GM12878 (cell line): ENCODE measurements at regions not wholly inside any gene's neighbourhood (a gene's known extent, or its start where the extent isn't known, plus 50 kb on each side); places are given as distances from the start of the nearest gene placed in this dataset.

Source experiments
- ATAC-seq: fragments of 200-7000 bp; cut with Tn5 transposase; 3 replicates; pipeline ENCODE4 v1.9.1; 2020; ENCODE audit warnings: mild to moderate bottlenecking, moderate library complexity
- BruUV-seq: library from RNA; stranded (reverse); fragments of 400-500 nt; replicated peaks from 2 replicates; lab custom pipeline; 2021; lab: Mats Ljungman, UMichigan
- CTCF ChIA-PET: fragments of 300-600 bp; sonication (Branson Sonifier 250); formaldehyde crosslinking; extraction: SDS; loops from one replicate; lab custom pipeline; 2021; ENCODE audit warnings: inconsistent platforms; lab: Yijun Ruan, JAX
- POLR2A ChIA-PET: fragments of 350-600 bp; formaldehyde crosslinking; extraction: SDS; loops from one replicate; lab custom pipeline; 2021; ENCODE audit warnings: inconsistent platforms; lab: Charles Lee
- RAD21 ChIA-PET: fragments of 300-600 bp; sonication (Branson Sonifier 250); formaldehyde crosslinking; loops from one replicate; lab custom pipeline; 2023; ENCODE audit warnings: antibody characterized with exemption; ENCODE audit not compliant: unreplicated experiment; lab: Charles Lee
- SMC1A ChIA-PET: fragments of 300-600 bp; sonication (Branson Sonifier 250); formaldehyde crosslinking; loops from one replicate; lab custom pipeline; 2023; ENCODE audit not compliant: unreplicated experiment, uncharacterized antibody; lab: Charles Lee
- DNase-seq: peaks from one replicate; pipeline ENCODE4 v3.0.0-alpha.2; 2011; ENCODE audit warnings: low read depth, low spot score
- FAIRE-seq: peaks from 3 replicates; lab custom pipeline; 2011; peaks lifted over from hg19 to GRCh38; lab: Jason Lieb, UNC
- H2AFZ ChIP-seq: 2 replicates; pipeline ENCODE4 v1.6.0; 2011; ENCODE audit warnings: low read depth, low read length, control low read depth; ENCODE audit not compliant: control insufficient read depth
- H3K27ac ChIP-seq: 2 replicates; pipeline ENCODE4 v1.5.1; 2011; ENCODE audit warnings: control low read depth; ENCODE audit not compliant: control insufficient read depth, insufficient read depth
- H3K27me3 ChIP-seq, 2 experiments: replicated peaks in 1 of 2; 2 replicates each; pipeline versions ENCODE4 v1.6.0 to v1.6.1; 2011; ENCODE audit warnings: low read length in 1 of 2; ENCODE audit not compliant: control insufficient read depth in 2 of 2, insufficient read depth in 2 of 2
- H3K36me3 ChIP-seq, 2 experiments: 2 replicates each; pipeline ENCODE4 v1.5.1; 2011; ENCODE audit warnings: low read length in 1 of 2; ENCODE audit not compliant: control insufficient read depth in 2 of 2, insufficient read depth in 2 of 2
- H3K4me1 ChIP-seq: 2 replicates; pipeline ENCODE4 v1.6.1; 2011; ENCODE audit warnings: mild to moderate bottlenecking, low read length, moderate library complexity, mixed read lengths; ENCODE audit not compliant: control insufficient read depth, insufficient read depth
- H3K4me2 ChIP-seq: 2 replicates; pipeline ENCODE4 v1.6.0; 2011; ENCODE audit warnings: control low read depth; ENCODE audit not compliant: control insufficient read depth, insufficient read depth
- H3K4me3 ChIP-seq: fragments of 200-600 bp; sonication (generic); 2 replicates; pipeline ENCODE4 v1.5.1; 2016
- H3K79me2 ChIP-seq: 2 replicates; pipeline ENCODE4 v1.6.0; 2011; ENCODE audit warnings: low read length; ENCODE audit not compliant: control insufficient read depth, insufficient read depth
- H3K9ac ChIP-seq: 2 replicates; pipeline ENCODE4 v1.8.0; 2011; ENCODE audit warnings: low read length, control low read depth, mixed read lengths; ENCODE audit not compliant: control insufficient read depth, insufficient read depth
- H3K9me3 ChIP-seq: replicated peaks from 3 replicates; pipeline ENCODE4 v1.5.1; 2011; ENCODE audit warnings: mild to moderate bottlenecking, low read length; ENCODE audit not compliant: control insufficient read depth, insufficient read depth
- H4K20me1 ChIP-seq: 2 replicates; pipeline ENCODE4 v1.6.0; 2011; ENCODE audit not compliant: control insufficient read depth, insufficient read depth
- ASH2L ChIP-seq: fragments of 300-600, 200-600 bp; sonication (generic); IDR thresholded peaks from 2 replicates; pipeline ENCODE4 v1.6.1; 2017; ENCODE audit warnings: low read depth, mild to moderate bottlenecking, borderline replicate concordance
- CHD2 ChIP-seq: IDR thresholded peaks from 2 replicates; pipeline ENCODE4 v1.6.1; 2011; ENCODE audit warnings: low read depth, low read length, improper control_type of control experiment, borderline replicate concordance
- EGR1 ChIP-seq, 2 experiments: IDR thresholded peaks; 1 replicate in 1 of 2; 2 replicates in 1 of 2; pipeline ENCODE4 v1.6.1; 2011 to 2012; ENCODE audit warnings: low read depth in 2 of 2, low read length in 2 of 2, borderline replicate concordance in 1 of 2, mild to moderate bottlenecking in 1 of 2, moderate library complexity in 1 of 2
- EZH2 ChIP-seq: IDR thresholded peaks from 2 replicates; pipeline ENCODE4 v1.6.1; 2012; ENCODE audit warnings: low read depth, mild to moderate bottlenecking, control low read depth, inconsistent platforms, low read length, borderline replicate concordance; ENCODE audit not compliant: control insufficient read depth
- NFXL1 ChIP-seq: fragments of 450-650 bp; IDR thresholded peaks from 2 replicates; pipeline ENCODE4 v1.6.1; 2017; ENCODE audit warnings: antibody characterized with exemption, mild to moderate bottlenecking, borderline replicate concordance
- NR2F1 ChIP-seq: fragments of 450-650 bp; conservative IDR thresholded peaks from 2 replicates; pipeline ENCODE4 v1.6.1; 2017; ENCODE audit warnings: mild to moderate bottlenecking
- PAX5 ChIP-seq: IDR thresholded peaks from 2 replicates; pipeline ENCODE4 v1.6.1; 2011; ENCODE audit warnings: low read depth, low read length, borderline replicate concordance
- POU2F2 ChIP-seq: IDR thresholded peaks from 3 replicates; pipeline ENCODE4 v1.6.1; 2011; ENCODE audit warnings: low read depth, mild to moderate bottlenecking, low read length, borderline replicate concordance
- RCOR1 ChIP-seq: conservative IDR thresholded peaks from 2 replicates; pipeline ENCODE4 v1.6.1; 2012; ENCODE audit warnings: low read depth, low read length, improper control_type of control experiment
- TARDBP ChIP-seq: IDR thresholded peaks from 2 replicates; pipeline ENCODE4 v1.6.1; 2016; ENCODE audit warnings: borderline replicate concordance
- YBX1 ChIP-seq: fragments of 450-650 bp; IDR thresholded peaks from 2 replicates; pipeline ENCODE4 v1.6.1; 2016; ENCODE audit warnings: antibody characterized with exemption
- ZNF384 ChIP-seq: IDR thresholded peaks from 2 replicates; pipeline ENCODE4 v1.6.1; 2012; ENCODE audit warnings: low read depth, mild to moderate bottlenecking, low read length, improper control_type of control experiment, borderline replicate concordance
- in situ Hi-C: fragments of 300-500 bp; cut with MboI; formaldehyde crosslinking; loops from 9 replicates; pipeline ENCODE4 v1.14.3; 2018; ENCODE audit warnings: mixed read lengths
- intact Hi-C: fragments of 100-400 bp; cut with micrococcal nuclease; formaldehyde crosslinking; loops from one replicate; pipeline ENCODE4 v1.14.2; 2022; ENCODE audit not compliant: unreplicated experiment
- TF ChIP-seq, protein P1 (sequence below): IDR thresholded peaks from 2 replicates; pipeline ENCODE4 v1.6.1; 2012; ENCODE audit warnings: low read depth, low read length, improper control_type of control experiment
- TF ChIP-seq, protein P2 (sequence below): fragments of 450-650 bp; IDR thresholded peaks from 2 replicates; pipeline ENCODE4 v1.6.1; 2017; ENCODE audit warnings: antibody characterized with exemption, mild to moderate bottlenecking, moderate library complexity
- TF ChIP-seq, protein P3 (sequence below): fragments of 450-650 bp; IDR thresholded peaks from 2 replicates; pipeline ENCODE4 v1.6.1; 2016; ENCODE audit warnings: mild to moderate bottlenecking
- TF ChIP-seq, protein P4 (sequence below): fragments of 450-650 bp; IDR thresholded peaks from 2 replicates; pipeline ENCODE4 v1.6.1; 2016; ENCODE audit warnings: mild to moderate bottlenecking, moderate library complexity, borderline replicate concordance

DNA sequence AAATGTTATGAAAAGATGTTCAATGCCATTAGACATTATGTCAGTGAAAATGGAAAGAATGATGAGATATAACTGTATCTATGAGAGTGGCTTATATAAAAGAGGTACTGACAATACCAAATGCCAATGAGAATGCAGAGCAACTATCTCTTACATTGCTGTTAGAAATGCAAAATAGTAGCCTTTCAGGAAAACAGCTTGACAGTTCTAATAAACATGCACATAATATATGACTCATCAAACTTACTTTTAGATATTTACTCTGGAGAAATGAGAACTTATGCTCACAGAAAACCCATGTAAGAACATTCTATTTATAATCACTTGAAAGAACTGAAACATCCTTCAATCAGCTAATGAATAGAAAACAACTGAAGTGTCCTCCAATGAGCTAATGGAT, 996.7 kb upstream of the ADGRL4 start:
- ATAC-seq: no peak

More for the DNA sequence above, 996.7 kb upstream of the ADGRL4 start:
- H3K36me3 ChIP-seq: no peaks in the 10 kb centered on the region
- no peaks in the 10 kb centered on the region for H3K4me1 ChIP-seq
- no peaks in the 10 kb centered on the region for H3K27me3 ChIP-seq
- POLR2A ChIA-PET: no interaction called here
- RAD21 ChIA-PET: no interaction called here
- no peaks in the 10 kb centered on the region for H3K9me3 ChIP-seq
- H3K79me2 ChIP-seq: no peaks in the 10 kb centered on the region
- no peak overlapping the region for H3K4me2 ChIP-seq
- no peaks in the 10 kb centered on the region for H4K20me1 ChIP-seq
- H3K9ac ChIP-seq: no peak overlapping the region
- CTCF ChIA-PET: no interaction called here
- H3K27ac ChIP-seq: no peak overlapping the region
- in situ Hi-C loops: no loop called here
- no peak overlapping the region for H3K4me3 ChIP-seq
- no peak overlapping the region for H2AFZ ChIP-seq
- no TSS peak for BruUV-seq
- SMC1A ChIA-PET: interaction anchor here (1.2 kb wide), 1 partner anchor 8 kb away, joined by 3 read pairs; no protein-coding TSS in a partner anchor
- TF ChIP-seq POU2F2 (no peak), NFXL1 (no peak), CHD2 (no peak), EGR1 (IDR thresholded peaks at IDR 0.05; ENCODE audit: borderline replicate concordance in 1 of 2, low read depth in 2 of 2, low read length in 2 of 2) (no peak), NR2F1 (no peak), TARDBP (no peak), EZH2 (no peak), PAX5 (no peak), RCOR1 (no peak), YBX1 (no peak), ZNF384 (no peak), ASH2L (no peak)
- TF ChIP-seq, protein P1, sequence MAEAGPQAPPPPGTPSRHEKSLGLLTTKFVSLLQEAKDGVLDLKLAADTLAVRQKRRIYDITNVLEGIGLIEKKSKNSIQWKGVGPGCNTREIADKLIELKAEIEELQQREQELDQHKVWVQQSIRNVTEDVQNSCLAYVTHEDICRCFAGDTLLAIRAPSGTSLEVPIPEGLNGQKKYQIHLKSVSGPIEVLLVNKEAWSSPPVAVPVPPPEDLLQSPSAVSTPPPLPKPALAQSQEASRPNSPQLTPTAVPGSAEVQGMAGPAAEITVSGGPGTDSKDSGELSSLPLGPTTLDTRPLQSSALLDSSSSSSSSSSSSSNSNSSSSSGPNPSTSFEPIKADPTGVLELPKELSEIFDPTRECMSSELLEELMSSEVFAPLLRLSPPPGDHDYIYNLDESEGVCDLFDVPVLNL: no peak
- TF ChIP-seq, protein P2, sequence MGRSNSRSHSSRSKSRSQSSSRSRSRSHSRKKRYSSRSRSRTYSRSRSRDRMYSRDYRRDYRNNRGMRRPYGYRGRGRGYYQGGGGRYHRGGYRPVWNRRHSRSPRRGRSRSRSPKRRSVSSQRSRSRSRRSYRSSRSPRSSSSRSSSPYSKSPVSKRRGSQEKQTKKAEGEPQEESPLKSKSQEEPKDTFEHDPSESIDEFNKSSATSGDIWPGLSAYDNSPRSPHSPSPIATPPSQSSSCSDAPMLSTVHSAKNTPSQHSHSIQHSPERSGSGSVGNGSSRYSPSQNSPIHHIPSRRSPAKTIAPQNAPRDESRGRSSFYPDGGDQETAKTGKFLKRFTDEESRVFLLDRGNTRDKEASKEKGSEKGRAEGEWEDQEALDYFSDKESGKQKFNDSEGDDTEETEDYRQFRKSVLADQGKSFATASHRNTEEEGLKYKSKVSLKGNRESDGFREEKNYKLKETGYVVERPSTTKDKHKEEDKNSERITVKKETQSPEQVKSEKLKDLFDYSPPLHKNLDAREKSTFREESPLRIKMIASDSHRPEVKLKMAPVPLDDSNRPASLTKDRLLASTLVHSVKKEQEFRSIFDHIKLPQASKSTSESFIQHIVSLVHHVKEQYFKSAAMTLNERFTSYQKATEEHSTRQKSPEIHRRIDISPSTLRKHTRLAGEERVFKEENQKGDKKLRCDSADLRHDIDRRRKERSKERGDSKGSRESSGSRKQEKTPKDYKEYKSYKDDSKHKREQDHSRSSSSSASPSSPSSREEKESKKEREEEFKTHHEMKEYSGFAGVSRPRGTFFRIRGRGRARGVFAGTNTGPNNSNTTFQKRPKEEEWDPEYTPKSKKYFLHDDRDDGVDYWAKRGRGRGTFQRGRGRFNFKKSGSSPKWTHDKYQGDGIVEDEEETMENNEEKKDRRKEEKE: no peak
- TF ChIP-seq, protein P3, sequence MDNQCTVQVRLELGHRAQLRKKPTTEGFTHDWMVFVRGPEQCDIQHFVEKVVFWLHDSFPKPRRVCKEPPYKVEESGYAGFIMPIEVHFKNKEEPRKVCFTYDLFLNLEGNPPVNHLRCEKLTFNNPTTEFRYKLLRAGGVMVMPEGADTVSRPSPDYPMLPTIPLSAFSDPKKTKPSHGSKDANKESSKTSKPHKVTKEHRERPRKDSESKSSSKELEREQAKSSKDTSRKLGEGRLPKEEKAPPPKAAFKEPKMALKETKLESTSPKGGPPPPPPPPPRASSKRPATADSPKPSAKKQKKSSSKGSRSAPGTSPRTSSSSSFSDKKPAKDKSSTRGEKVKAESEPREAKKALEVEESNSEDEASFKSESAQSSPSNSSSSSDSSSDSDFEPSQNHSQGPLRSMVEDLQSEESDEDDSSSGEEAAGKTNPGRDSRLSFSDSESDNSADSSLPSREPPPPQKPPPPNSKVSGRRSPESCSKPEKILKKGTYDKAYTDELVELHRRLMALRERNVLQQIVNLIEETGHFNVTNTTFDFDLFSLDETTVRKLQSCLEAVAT: no peak
- TF ChIP-seq, protein P4, sequence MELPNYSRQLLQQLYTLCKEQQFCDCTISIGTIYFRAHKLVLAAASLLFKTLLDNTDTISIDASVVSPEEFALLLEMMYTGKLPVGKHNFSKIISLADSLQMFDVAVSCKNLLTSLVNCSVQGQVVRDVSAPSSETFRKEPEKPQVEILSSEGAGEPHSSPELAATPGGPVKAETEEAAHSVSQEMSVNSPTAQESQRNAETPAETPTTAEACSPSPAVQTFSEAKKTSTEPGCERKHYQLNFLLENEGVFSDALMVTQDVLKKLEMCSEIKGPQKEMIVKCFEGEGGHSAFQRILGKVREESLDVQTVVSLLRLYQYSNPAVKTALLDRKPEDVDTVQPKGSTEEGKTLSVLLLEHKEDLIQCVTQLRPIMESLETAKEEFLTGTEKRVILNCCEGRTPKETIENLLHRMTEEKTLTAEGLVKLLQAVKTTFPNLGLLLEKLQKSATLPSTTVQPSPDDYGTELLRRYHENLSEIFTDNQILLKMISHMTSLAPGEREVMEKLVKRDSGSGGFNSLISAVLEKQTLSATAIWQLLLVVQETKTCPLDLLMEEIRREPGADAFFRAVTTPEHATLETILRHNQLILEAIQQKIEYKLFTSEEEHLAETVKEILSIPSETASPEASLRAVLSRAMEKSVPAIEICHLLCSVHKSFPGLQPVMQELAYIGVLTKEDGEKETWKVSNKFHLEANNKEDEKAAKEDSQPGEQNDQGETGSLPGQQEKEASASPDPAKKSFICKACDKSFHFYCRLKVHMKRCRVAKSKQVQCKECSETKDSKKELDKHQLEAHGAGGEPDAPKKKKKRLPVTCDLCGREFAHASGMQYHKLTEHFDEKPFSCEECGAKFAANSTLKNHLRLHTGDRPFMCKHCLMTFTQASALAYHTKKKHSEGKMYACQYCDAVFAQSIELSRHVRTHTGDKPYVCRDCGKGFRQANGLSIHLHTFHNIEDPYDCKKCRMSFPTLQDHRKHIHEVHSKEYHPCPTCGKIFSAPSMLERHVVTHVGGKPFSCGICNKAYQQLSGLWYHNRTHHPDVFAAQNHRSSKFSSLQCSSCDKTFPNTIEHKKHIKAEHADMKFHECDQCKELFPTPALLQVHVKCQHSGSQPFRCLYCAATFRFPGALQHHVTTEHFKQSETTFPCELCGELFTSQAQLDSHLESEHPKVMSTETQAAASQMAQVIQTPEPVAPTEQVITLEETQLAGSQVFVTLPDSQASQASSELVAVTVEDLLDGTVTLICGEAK: no peak
- intact Hi-C loops: no loop called here
- FAIRE-seq (no peak), DNase-seq (no peak)
